ENCODE measurements at regions not wholly inside any gene's neighbourhood (a gene's known extent, or its start where the extent isn't known, plus 50 kb on each side); places are given as distances from the start of the nearest gene placed in this dataset.

- Histone ChIP-seq H3K4me3 (no peak overlapping the region), H3K27ac (ENCODE audit: low read depth) (no peak overlapping the region), H3K27me3 (ENCODE audit: insufficient read depth) (no peaks in the 10 kb centered on the region), H3K4me2 (no peak overlapping the region), H2AFZ (no peak overlapping the region), H3K36me3 (ENCODE audit: insufficient read depth) (no peaks in the 10 kb centered on the region), H3K79me2 (replicated peaks; ENCODE audit: insufficient read depth) (no peaks in the 10 kb centered on the region), H4K20me1 (replicated peaks; ENCODE audit: insufficient read depth) (no peaks in the 10 kb centered on the region), H3K9me2 (ENCODE audit: insufficient read depth) (no peaks in the 10 kb centered on the region; the same call in 1 of the 2 replicates), H3K4me1 (ENCODE audit: insufficient read depth) (no peaks in the 10 kb centered on the region), H3F3A (replicated peaks; ENCODE audit: low read depth) (no peaks in the 10 kb centered on the region)
- H3K9me3 Mint-ChIP-seq, result no peaks in the 10 kb centered on the region
- ATAC-seq, result no peak
- peaks cover 8% of the 10 kb centered on the region for H3K27me3 Mint-ChIP-seq (ENCODE audit: insufficient read depth, low read depth, poor library complexity)
- TF ChIP-seq NANOG (IDR thresholded peaks at IDR 0.05; ENCODE audit: borderline replicate concordance) (no peak), STAT1 (IDR thresholded peaks at IDR 0.05; ENCODE audit: unreplicated experiment) (no peak), POLR2AphosphoS5 (IDR thresholded peaks at IDR 0.05; ENCODE audit: low read depth) (no peak), ZNF114 (CRISPR knock-in tag; IDR thresholded peaks at IDR 0.05) (no peak), ETS1 (IDR thresholded peaks at IDR 0.05) (no peak), CREB1 (CRISPR knock-in tag; IDR thresholded peaks at IDR 0.05; ENCODE audit: low read depth) (no peak)
- TF ChIP-seq, protein P1, sequence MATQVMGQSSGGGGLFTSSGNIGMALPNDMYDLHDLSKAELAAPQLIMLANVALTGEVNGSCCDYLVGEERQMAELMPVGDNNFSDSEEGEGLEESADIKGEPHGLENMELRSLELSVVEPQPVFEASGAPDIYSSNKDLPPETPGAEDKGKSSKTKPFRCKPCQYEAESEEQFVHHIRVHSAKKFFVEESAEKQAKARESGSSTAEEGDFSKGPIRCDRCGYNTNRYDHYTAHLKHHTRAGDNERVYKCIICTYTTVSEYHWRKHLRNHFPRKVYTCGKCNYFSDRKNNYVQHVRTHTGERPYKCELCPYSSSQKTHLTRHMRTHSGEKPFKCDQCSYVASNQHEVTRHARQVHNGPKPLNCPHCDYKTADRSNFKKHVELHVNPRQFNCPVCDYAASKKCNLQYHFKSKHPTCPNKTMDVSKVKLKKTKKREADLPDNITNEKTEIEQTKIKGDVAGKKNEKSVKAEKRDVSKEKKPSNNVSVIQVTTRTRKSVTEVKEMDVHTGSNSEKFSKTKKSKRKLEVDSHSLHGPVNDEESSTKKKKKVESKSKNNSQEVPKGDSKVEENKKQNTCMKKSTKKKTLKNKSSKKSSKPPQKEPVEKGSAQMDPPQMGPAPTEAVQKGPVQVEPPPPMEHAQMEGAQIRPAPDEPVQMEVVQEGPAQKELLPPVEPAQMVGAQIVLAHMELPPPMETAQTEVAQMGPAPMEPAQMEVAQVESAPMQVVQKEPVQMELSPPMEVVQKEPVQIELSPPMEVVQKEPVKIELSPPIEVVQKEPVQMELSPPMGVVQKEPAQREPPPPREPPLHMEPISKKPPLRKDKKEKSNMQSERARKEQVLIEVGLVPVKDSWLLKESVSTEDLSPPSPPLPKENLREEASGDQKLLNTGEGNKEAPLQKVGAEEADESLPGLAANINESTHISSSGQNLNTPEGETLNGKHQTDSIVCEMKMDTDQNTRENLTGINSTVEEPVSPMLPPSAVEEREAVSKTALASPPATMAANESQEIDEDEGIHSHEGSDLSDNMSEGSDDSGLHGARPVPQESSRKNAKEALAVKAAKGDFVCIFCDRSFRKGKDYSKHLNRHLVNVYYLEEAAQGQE (IDR thresholded peaks at IDR 0.05; ENCODE audit: unreplicated experiment), result no peak
- no peak overlapping the region for H3K4me3 Mint-ChIP-seq
- no peaks in the 10 kb centered on the region for H3K36me3 Mint-ChIP-seq (ENCODE audit: low read depth)
- H3K4me1 Mint-ChIP-seq, result no peaks in the 10 kb centered on the region; the same call in 2 of the 3 replicates
- H3K27ac Mint-ChIP-seq, result no peak overlapping the region
- no peak for DNase-seq (ENCODE audit: low spot score)
Measured at GRCh38 chr11:19541521-19542049, 171.1 kb upstream of the NAV2 start.

- Histone ChIP-seq H3K4me1 (ENCODE audit: insufficient read depth) (no peaks in the 10 kb centered on the region), H3K27me3 (ENCODE audit: insufficient read depth) (no peaks in the 10 kb centered on the region), H3K4me3 (no peak overlapping the region), H3K79me2 (replicated peaks; ENCODE audit: insufficient read depth) (no peaks in the 10 kb centered on the region), H3F3A (replicated peaks; ENCODE audit: low read depth) (no peaks in the 10 kb centered on the region), H4K20me1 (replicated peaks; ENCODE audit: insufficient read depth) (no peaks in the 10 kb centered on the region), H2AFZ (no peak overlapping the region), H3K27ac (ENCODE audit: low read depth) (no peak overlapping the region), H3K9me2 (ENCODE audit: insufficient read depth) (no peaks in the 10 kb centered on the region; the same call in 1 of the 2 replicates), H3K4me2 (no peak overlapping the region), H3K36me3 (ENCODE audit: insufficient read depth) (no peaks in the 10 kb centered on the region)
- H3K27ac Mint-ChIP-seq, result no peak overlapping the region
- no peak overlapping the region for H3K4me3 Mint-ChIP-seq
- ATAC-seq (no peak), DNase-seq (ENCODE audit: low spot score) (no peak)
- H3K27me3 Mint-ChIP-seq (ENCODE audit: insufficient read depth, low read depth, poor library complexity), result peaks cover 8% of the 10 kb centered on the region
- H3K36me3 Mint-ChIP-seq (ENCODE audit: low read depth), result no peaks in the 10 kb centered on the region
- no peaks in the 10 kb centered on the region for H3K4me1 Mint-ChIP-seq
- no peaks in the 10 kb centered on the region for H3K9me3 Mint-ChIP-seq
- TF ChIP-seq ZNF114 (CRISPR knock-in tag; IDR thresholded peaks at IDR 0.05) (no peak), ETS1 (IDR thresholded peaks at IDR 0.05) (no peak), ZNF331 (CRISPR knock-in tag; IDR thresholded peaks at IDR 0.05; ENCODE audit: low read depth) (no peak), JUNB (IDR thresholded peaks at IDR 0.05; ENCODE audit: unreplicated experiment) (no peak), EZH2phosphoT487 (IDR thresholded peaks at IDR 0.05; ENCODE audit: unreplicated experiment) (no peak), POLR2AphosphoS5 (IDR thresholded peaks at IDR 0.05; ENCODE audit: low read depth) (no peak), EZH2 (IDR thresholded peaks at IDR 0.05; ENCODE audit: low read depth, unreplicated experiment) (no peak), CTCF (conservative IDR thresholded peaks at IDR 0.05; ENCODE audit: low read depth in 2 of 2) (no peak)
Measured at GRCh38 chr11:19539861-19540260, 172.8 kb upstream of the NAV2 start.
